NCI-H345 treated with DMSO at 0.1 percent for 48 hours (cell line): ENCODE measurements at regions not wholly inside any gene's neighbourhood (a gene's known extent, or its start where the extent isn't known, plus 50 kb on each side); places are given as distances from the start of the nearest gene placed in this dataset.

Experiments used
- DNase-seq: peaks from one replicate; lab custom pipeline; 2025; ENCODE audit not compliant: unreplicated experiment; lab: John Stamatoyannopoulos, UW

- DNase-seq: no peak
These were observed 737.5 kb upstream of the NDST4 start for GRCh38 chr4:115850799-115851509.

- DNase-seq: no peak
These were observed 730.8 kb upstream of the NDST4 start for GRCh38 chr4:115844180-115844579.

- DNase-seq: no peak
These were observed 728.5 kb upstream of the NDST4 start for GRCh38 chr4:115841871-115842270.

- no peak for DNase-seq
These were observed 721.0 kb upstream of the NDST4 start for GRCh38 chr4:115834441-115834840.

GRCh38 chr4:115824630-115825029 is 711.2 kb upstream of the NDST4 start:
- no peak for DNase-seq

GRCh38 chr4:115803825-115804224 is 690.4 kb upstream of the NDST4 start:
- DNase-seq: no peak

- DNase-seq: no peak
These were observed 677.4 kb upstream of the NDST4 start for GRCh38 chr4:115790812-115791211.

- no peak for DNase-seq
These were observed 668.2 kb upstream of the NDST4 start for GRCh38 chr4:115781528-115782146.

GRCh38 chr4:115780835-115781234 is 667.4 kb upstream of the NDST4 start:
- no peak for DNase-seq

GRCh38 chr4:115780268-115780667 is 666.8 kb upstream of the NDST4 start:
- no peak for DNase-seq

- DNase-seq: no peak
These were observed 656.7 kb upstream of the NDST4 start for GRCh38 chr4:115770046-115770543.

GRCh38 chr4:115769396-115769795 is 656.0 kb upstream of the NDST4 start:
- DNase-seq: no peak

GRCh38 chr4:115763051-115763450 is 649.6 kb upstream of the NDST4 start:
- DNase-seq: no peak

- DNase-seq: no peak
These were observed 645.8 kb upstream of the NDST4 start for GRCh38 chr4:115759231-115759630.

GRCh38 chr4:115749404-115749803 is 636.0 kb upstream of the NDST4 start:
- DNase-seq: no peak

- DNase-seq: no peak
These were observed 627.4 kb upstream of the NDST4 start for GRCh38 chr4:115740806-115741205.

- no peak for DNase-seq
These were observed 616.4 kb upstream of the NDST4 start for GRCh38 chr4:115729739-115730266.

- no peak for DNase-seq
These were observed 610.2 kb upstream of the NDST4 start for GRCh38 chr4:115723621-115724020.

- no peak for DNase-seq
These were observed 607.2 kb upstream of the NDST4 start for GRCh38 chr4:115720611-115721010.

- no peak for DNase-seq
These were observed 598.2 kb upstream of the NDST4 start for GRCh38 chr4:115711575-115711974.

- no peak for DNase-seq
These were observed 575.5 kb upstream of the NDST4 start for GRCh38 chr4:115688961-115689360.

GRCh38 chr4:115687052-115687755 is 573.8 kb upstream of the NDST4 start:
- no peak for DNase-seq
